ENCODE measurements at regions not wholly inside any gene's neighbourhood (a gene's known extent, or its start where the extent isn't known, plus 50 kb on each side); places are given as distances from the start of the nearest gene placed in this dataset.

DNA sequence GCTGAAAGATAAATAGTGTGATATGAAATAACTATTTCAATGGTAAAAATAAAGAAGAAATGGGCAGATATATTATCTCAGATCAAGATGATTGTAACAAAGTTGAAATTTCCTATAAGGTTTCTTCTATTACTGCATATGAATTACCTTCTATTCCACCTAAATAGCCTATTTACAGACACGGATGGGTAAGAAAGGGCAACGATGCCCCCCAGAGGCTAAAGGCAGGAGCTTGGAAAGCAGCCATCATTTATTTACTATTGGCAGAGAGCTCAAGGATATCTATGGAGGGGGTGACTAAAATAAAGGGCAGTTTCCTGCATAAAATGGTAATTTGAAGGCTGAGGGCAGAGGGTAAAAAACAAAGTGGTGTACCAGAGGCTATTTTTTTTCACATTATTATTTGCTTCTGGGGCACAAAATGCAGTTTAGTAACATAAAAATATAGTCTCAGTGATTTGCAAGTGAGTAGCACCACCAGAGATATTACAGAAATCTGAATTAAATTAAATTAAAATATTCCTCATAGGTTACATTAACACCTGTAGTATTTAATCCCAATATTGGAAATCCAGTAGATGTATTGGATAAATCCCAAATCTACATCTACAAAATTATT is 123.1 kb downstream of the BTC start (continued):
- TF ChIP-seq, protein P1, sequence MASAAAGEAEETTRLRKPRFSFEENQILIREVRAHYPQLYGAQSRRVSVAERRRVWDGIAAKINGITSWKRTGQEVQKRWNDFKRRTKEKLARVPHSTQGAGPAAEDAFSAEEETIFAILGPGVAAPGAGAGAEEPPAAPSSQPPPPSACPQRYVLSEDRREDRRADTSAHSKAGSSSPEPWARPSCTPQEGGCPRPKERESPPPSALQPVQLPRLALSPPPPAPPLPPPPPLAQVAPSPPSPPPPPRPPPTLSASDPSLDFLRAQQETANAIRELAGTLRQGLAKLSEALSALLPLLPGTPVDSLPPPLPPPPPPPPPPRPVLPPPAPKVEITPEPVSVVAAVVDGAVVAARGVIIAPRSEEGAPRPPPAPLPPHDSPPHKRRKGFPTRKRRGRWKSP (CRISPR knock-in tag; IDR thresholded peaks at IDR 0.05), result no peak
- no peak for TF ChIP-seq SOX13 (IDR thresholded peaks at IDR 0.05)
- peak in 1 of 2 experiments; percentile 8; a peak in 1 of 4 replicates for TF ChIP-seq SOX13 (CRISPR knock-in tag; conservative IDR thresholded peaks at IDR 0.05 in 1 of 2, IDR thresholded peaks at IDR 0.05 in 1 of 2)
- TF ChIP-seq ERF (CRISPR knock-in tag; IDR thresholded peaks at IDR 0.05), result peak; percentile 34; the same call in 1 of the 2 replicates
- peak; percentile 35; the same call in 1 of the 2 replicates for TF ChIP-seq ATF1 (CRISPR knock-in tag; IDR thresholded peaks at IDR 0.05)
- TF ChIP-seq YEATS2 (CRISPR knock-in tag; IDR thresholded peaks at IDR 0.05; ENCODE audit: borderline replicate concordance), result no peak
- TF ChIP-seq SAP130 (CRISPR knock-in tag; IDR thresholded peaks at IDR 0.05; ENCODE audit: low read depth), result 0 out of 2 replicates have a peak, but pooled peaks have one; percentile 13
- 0 out of 2 replicates have a peak, but pooled peaks have one; percentile 29 for TF ChIP-seq ELF3 (CRISPR knock-in tag; IDR thresholded peaks at IDR 0.05)
- peak; percentile 92 for TF ChIP-seq STAG1 (CRISPR knock-in tag; IDR thresholded peaks at IDR 0.05)
- no peak for TF ChIP-seq FOXA1 (IDR thresholded peaks at IDR 0.05)
- peak; percentile 64 for TF ChIP-seq FOXA1 (CRISPR knock-in tag; IDR thresholded peaks at IDR 0.05)
- 0 out of 2 replicates have a peak, but pooled peaks have one; percentile 10 for TF ChIP-seq MED1 (CRISPR knock-in tag; IDR thresholded peaks at IDR 0.05)
- TF ChIP-seq HOXA9 (CRISPR knock-in tag; IDR thresholded peaks at IDR 0.05; ENCODE audit: borderline replicate concordance), result no peak
- TF ChIP-seq SOX5 (CRISPR knock-in tag; IDR thresholded peaks at IDR 0.05; ENCODE audit: borderline replicate concordance), result 0 out of 2 replicates have a peak, but pooled peaks have one; percentile 37
- TF ChIP-seq RAD21 (CRISPR knock-in tag; IDR thresholded peaks at IDR 0.05), result peak; percentile 84
- no peak for TF ChIP-seq XBP1 (CRISPR knock-in tag; IDR thresholded peaks at IDR 0.05)
- TF ChIP-seq KMT2B (CRISPR knock-in tag; IDR thresholded peaks at IDR 0.05), result no peak
